GM19395 (cell line): ENCODE measurements at regions not wholly inside any gene's neighbourhood (a gene's known extent, or its start where the extent isn't known, plus 50 kb on each side); places are given as distances from the start of the nearest gene placed in this dataset.
A peak's percentile ranks its signal among the peaks of the same experiment; 100 is the strongest.

Source experiments
- ATAC-seq: cut with Tn5 transposase; IDR thresholded peaks from one replicate; pipeline ENCODE4 v1.9.1; 2021; ENCODE audit warnings: mild to moderate bottlenecking, moderate library complexity; ENCODE audit not compliant: unreplicated experiment

- no peak for ATAC-seq
These were observed 74.9 kb upstream of the GAREM1 start for GRCh38 chr18:32545631-32546030.

GRCh38 chr18:32544088-32544487 is 73.4 kb upstream of the GAREM1 start:
- ATAC-seq = no peak

- no peak for ATAC-seq
These were observed 71.6 kb upstream of the GAREM1 start for GRCh38 chr18:32542221-32542798.

- ATAC-seq = peak; percentile 93
These were observed 60.4 kb upstream of the GAREM1 start for GRCh38 chr18:32530947-32531651.

- ATAC-seq = no peak
These were observed 59.2 kb upstream of the GAREM1 start for GRCh38 chr18:32529722-32530420.

GRCh38 chr18:32520771-32521170 is 50.1 kb upstream of the GAREM1 start:
- ATAC-seq = no peak
